Fibroblast of the aortic adventitia (primary cell): ENCODE measurements at regions not wholly inside any gene's neighbourhood (a gene's known extent, or its start where the extent isn't known, plus 50 kb on each side); places are given as distances from the start of the nearest gene placed in this dataset.
"Not testable (repeated sequence)": the region's sequence is repeated elsewhere in the genome, so short reads cannot be mapped to it uniquely, and the experiment has no call there.

Source experiments
- DNase-seq: peaks from one replicate; pipeline ENCODE4 v3.0.0-alpha.2; 2010; ENCODE audit warnings: low read depth
- H3K4me3 ChIP-seq: 2 replicates; pipeline ENCODE4 v1.5.1; 2011; ENCODE audit warnings: low read depth, mild to moderate bottlenecking, control low read depth, low read length, moderate library complexity
- CTCF ChIP-seq: IDR thresholded peaks from 2 replicates; pipeline ENCODE4 v1.5.1; 2011; ENCODE audit warnings: mild to moderate bottlenecking, low read length, control low read depth, inconsistent platforms; ENCODE audit not compliant: insufficient read depth

GRCh38 chr9:104351726-104352125 is 152.3 kb upstream of the OR13F1 start:
- H3K4me3 ChIP-seq: no peak overlapping the region
- DNase-seq: no peak
- TF ChIP-seq CTCF: no peak

GRCh38 chr9:104361207-104361606 is 142.9 kb upstream of the OR13F1 start:
- DNase-seq: no peak
- no peak overlapping the region for H3K4me3 ChIP-seq
- no peak for TF ChIP-seq CTCF

GRCh38 chr9:104362912-104363472 is 141.1 kb upstream of the OR13F1 start:
- TF ChIP-seq CTCF: no peak
- no peak for DNase-seq
- no peak overlapping the region for H3K4me3 ChIP-seq

- peak; percentile 10 for DNase-seq
- H3K4me3 ChIP-seq: no peak overlapping the region
- no peak for TF ChIP-seq CTCF
Observed at GRCh38 chr9:104367507-104367906, 136.6 kb upstream of the OR13F1 start.

GRCh38 chr9:104368318-104368717 is 135.7 kb upstream of the OR13F1 start:
- not testable (repeated sequence) for DNase-seq, H3K4me3 ChIP-seq

- no peak for TF ChIP-seq CTCF
- DNase-seq: no peak
- H3K4me3 ChIP-seq: no peak overlapping the region
Observed at GRCh38 chr9:104374711-104375110, 129.4 kb upstream of the OR13F1 start.

- no peak for DNase-seq
- TF ChIP-seq CTCF: no peak
- no peak overlapping the region for H3K4me3 ChIP-seq
Observed at GRCh38 chr9:104386013-104386412, 118.0 kb upstream of the OR13F1 start.
